ENCODE measurements at regions not wholly inside any gene's neighbourhood (a gene's known extent, or its start where the extent isn't known, plus 50 kb on each side); places are given as distances from the start of the nearest gene placed in this dataset.

- DNase-seq (ENCODE audit: low read depth) = no peak
- no peak for TF ChIP-seq CTCF (IDR thresholded peaks at IDR 0.05; ENCODE audit: insufficient read depth, low read depth, low read length)
- H3K4me3 ChIP-seq (ENCODE audit: low read depth, low read length) = no peak overlapping the region
These were observed 296.4 kb downstream of the HACE1 start for GRCh38 chr6:104563306-104563705.

GRCh38 chr6:104559435-104560202, 300.1 kb downstream of the HACE1 start:
- no peak for DNase-seq (ENCODE audit: low read depth)
- no peak for TF ChIP-seq CTCF (IDR thresholded peaks at IDR 0.05; ENCODE audit: insufficient read depth, low read depth, low read length)
- H3K4me3 ChIP-seq (ENCODE audit: low read depth, low read length) = no peak overlapping the region

- no peak overlapping the region for H3K4me3 ChIP-seq (ENCODE audit: low read depth, low read length)
- DNase-seq (ENCODE audit: low read depth) = peak; percentile 78
- TF ChIP-seq CTCF (IDR thresholded peaks at IDR 0.05; ENCODE audit: insufficient read depth, low read depth, low read length) = no peak
These were observed 301.0 kb downstream of the HACE1 start for GRCh38 chr6:104558746-104559145.

- no peak for DNase-seq (ENCODE audit: low read depth)
- H3K4me3 ChIP-seq (ENCODE audit: low read depth, low read length) = no peak overlapping the region
- TF ChIP-seq CTCF (IDR thresholded peaks at IDR 0.05; ENCODE audit: insufficient read depth, low read depth, low read length) = no peak
These were observed 311.4 kb downstream of the HACE1 start for GRCh38 chr6:104548297-104548696.

GRCh38 chr6:104541411-104541810, 318.3 kb downstream of the HACE1 start:
- TF ChIP-seq CTCF (IDR thresholded peaks at IDR 0.05; ENCODE audit: insufficient read depth, low read depth, low read length) = no peak
- no peak overlapping the region for H3K4me3 ChIP-seq (ENCODE audit: low read depth, low read length)

GRCh38 chr6:104540743-104541142, 319.0 kb downstream of the HACE1 start:
- no peak overlapping the region for H3K4me3 ChIP-seq (ENCODE audit: low read depth, low read length)
- DNase-seq (ENCODE audit: low read depth) = peak; percentile 92
- TF ChIP-seq CTCF (IDR thresholded peaks at IDR 0.05; ENCODE audit: insufficient read depth, low read depth, low read length) = no peak

More at GRCh38 chr6:104541411-104541810, 318.3 kb downstream of the HACE1 start:
- DNase-seq (ENCODE audit: low read depth) = no peak

GRCh38 chr6:104539173-104539572, 320.5 kb downstream of the HACE1 start:
- TF ChIP-seq CTCF (IDR thresholded peaks at IDR 0.05; ENCODE audit: insufficient read depth, low read depth, low read length) = no peak
- no peak for DNase-seq (ENCODE audit: low read depth)
- no peak overlapping the region for H3K4me3 ChIP-seq (ENCODE audit: low read depth, low read length)

Measured in fibroblast of villous mesenchyme (primary cell).